Testis (tissue), 2 donors: ENCODE measurements at regions not wholly inside any gene's neighbourhood (a gene's known extent, or its start where the extent isn't known, plus 50 kb on each side); places are given as distances from the start of the nearest gene placed in this dataset.

Source experiments
- CTCF ChIP-seq, 3 experiments: fragments of 450-650 bp in 2 of 3; fragments of 200-600 bp in 1 of 3; sonication (generic) in 1 of 3; IDR thresholded peaks; one replicate each; pipeline ENCODE4 v1.5.1; 2016 to 2019; ENCODE audit warnings: antibody characterized with exemption in 3 of 3, mild to moderate bottlenecking in 2 of 3, moderate library complexity in 1 of 3
- POLR2A ChIP-seq: fragments of 450-650 bp; IDR thresholded peaks from one replicate; pipeline ENCODE4 v1.6.1; 2017; ENCODE audit warnings: antibody characterized with exemption, mild to moderate bottlenecking, moderate library complexity

DNA sequence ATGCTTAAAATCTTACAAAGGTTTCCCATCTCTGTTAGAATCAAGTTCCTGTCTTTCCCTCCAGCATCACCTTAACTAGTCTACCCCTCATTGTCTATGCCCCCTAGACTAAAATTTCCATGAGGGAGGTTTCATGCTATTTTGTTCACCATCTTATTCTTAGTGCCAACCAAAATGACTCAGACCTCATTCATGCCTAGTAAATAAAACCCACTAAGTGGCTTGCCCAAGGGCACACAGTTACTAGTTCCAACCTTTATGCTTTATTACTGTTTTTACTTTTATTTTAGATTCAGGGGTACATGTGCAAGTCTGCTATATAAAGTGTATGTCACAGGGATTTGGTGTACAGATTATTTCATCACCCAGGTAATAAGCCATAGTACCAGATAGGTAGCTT lies 469.1 kb upstream of the FAT3 start:
- TF ChIP-seq CTCF (IDR thresholded peaks at IDR 0.05) (no peak), POLR2A (no peak)
